ENCODE measurements at regions not wholly inside any gene's neighbourhood (a gene's known extent, or its start where the extent isn't known, plus 50 kb on each side); places are given as distances from the start of the nearest gene placed in this dataset.

GRCh38 chr21:28768753-28769152 lies 223.9 kb downstream of the LTN1 start:
- TF ChIP-seq CTCF (IDR thresholded peaks at IDR 0.05) (no peak), POLR2A (IDR thresholded peaks at IDR 0.05) (no peak)
